Hippocampal formation (tissue), 2 donors: ENCODE measurements at regions not wholly inside any gene's neighbourhood (a gene's known extent, or its start where the extent isn't known, plus 50 kb on each side); places are given as distances from the start of the nearest gene placed in this dataset.
"Not testable (repeated sequence)": the region's sequence is repeated elsewhere in the genome, so short reads cannot be mapped to it uniquely, and the experiment has no call there.

Source experiments
- DNase-seq, 2 donors: peaks; one replicate each; lab custom pipeline; 2025; lab: John Stamatoyannopoulos, UW

DNA sequence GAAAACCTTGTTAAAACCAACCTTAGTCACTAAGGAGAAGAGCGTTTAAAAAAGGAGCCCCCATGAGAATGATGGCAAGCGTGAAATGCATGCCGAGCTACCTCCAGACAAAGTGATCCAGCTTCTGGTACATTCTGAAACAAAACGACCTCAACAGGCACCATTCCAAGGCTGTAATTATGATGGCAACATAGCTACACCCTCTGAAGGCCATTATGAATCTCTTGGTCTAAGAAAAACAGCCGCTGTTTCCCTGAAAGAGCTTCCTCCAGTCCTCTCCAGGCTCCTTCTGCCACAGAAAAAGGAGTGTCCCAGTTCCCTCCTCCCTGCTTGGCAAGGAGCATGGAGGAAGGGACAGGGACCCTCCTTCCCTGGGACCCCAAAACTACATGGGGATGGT, 50.0 kb upstream of the ABLIM1 start:
- DNase-seq: peak in 1 of 2 donors; percentile 15

DNA sequence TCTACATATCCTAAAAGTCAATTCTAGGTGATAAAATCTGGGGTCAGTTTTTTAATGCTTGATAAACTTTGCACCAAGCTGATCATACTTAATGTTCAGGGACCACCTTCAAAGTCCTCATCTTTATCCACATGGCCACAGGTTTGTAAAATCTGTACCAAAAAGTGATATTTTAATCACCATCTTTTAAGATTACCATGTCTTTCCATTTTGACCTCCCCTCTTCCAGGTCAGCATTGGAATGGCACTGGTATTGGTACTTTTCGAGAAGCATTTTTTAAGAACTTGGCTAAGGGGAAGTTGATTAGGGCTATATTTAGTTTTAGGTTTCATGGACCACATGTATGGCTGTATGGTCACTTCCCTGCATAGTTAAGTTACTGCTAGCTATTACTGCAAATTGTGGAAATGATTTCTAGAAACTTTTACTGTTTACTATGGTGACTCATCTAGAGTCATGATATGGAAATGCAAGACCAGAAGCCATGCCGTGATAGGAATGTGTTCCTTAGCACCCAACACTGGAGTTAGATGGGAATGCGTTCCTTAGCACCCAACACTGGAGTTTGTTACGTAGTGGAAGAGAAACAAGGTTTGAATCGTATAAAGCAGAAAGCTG, 50.8 kb upstream of the ABLIM1 start:
- DNase-seq: no peak

GRCh38 chr10:114709984-114710383, 51.9 kb upstream of the ABLIM1 start:
- DNase-seq: no peak

- DNase-seq: no peak
These were observed 53.2 kb upstream of the ABLIM1 start for GRCh38 chr10:114711176-114711868.

- no peak for DNase-seq
These were observed 53.8 kb upstream of the ABLIM1 start for GRCh38 chr10:114711869-114712250.

- no peak for DNase-seq
These were observed 55.5 kb upstream of the ABLIM1 start for GRCh38 chr10:114713525-114714090.

DNA sequence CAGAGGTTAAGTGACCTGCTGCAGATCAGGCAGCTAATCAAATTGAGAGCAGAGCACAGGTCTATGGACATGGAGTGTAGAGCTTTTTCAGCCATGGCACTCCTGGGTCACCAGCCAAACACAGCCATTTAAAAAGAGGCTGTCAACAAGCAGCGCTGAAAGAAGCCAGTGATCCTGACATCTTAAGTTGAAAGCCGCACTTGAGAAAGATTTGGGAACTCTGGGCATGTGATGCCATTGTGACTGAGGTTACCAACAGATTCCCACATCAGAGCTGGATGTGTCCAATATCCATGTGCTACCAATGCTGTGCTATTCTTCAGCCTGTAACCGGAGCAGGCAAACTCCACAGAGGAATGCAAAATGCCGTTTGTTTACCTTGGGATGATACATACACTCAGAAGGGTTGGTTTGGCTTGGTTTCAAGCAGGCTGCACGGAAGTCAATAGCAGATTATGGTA, 56.2 kb upstream of the ABLIM1 start:
- peak; percentile 7 to 41 for DNase-seq

DNA sequence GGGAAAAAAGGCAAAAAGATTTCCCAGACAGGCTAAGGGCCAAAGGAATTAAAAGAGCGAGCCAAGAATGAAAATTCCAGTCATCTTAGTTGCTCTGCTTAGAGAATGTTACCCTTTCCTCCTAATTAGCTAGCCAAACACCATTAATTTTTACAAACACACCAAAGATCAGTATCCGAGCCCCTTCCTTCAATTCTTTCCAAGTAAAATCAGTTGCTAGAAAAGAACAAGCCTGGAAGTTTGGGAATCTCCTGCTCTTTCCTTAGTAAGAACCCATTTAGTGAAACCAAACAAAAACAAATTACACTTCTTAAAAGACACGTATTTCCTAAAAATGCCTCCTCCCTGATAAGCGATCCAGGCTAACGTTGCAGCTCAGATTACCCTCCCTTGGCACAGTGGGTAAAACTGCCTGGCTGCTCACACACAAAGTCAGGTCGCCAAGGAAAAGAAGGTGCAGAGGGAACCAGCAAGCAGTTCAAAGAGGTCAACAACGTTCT, 57.1 kb upstream of the ABLIM1 start:
- no peak for DNase-seq

GRCh38 chr10:114716811-114717404, 58.8 kb upstream of the ABLIM1 start:
- DNase-seq: no peak

GRCh38 chr10:114717881-114718280, 59.8 kb upstream of the ABLIM1 start:
- not testable (repeated sequence) for DNase-seq

DNA sequence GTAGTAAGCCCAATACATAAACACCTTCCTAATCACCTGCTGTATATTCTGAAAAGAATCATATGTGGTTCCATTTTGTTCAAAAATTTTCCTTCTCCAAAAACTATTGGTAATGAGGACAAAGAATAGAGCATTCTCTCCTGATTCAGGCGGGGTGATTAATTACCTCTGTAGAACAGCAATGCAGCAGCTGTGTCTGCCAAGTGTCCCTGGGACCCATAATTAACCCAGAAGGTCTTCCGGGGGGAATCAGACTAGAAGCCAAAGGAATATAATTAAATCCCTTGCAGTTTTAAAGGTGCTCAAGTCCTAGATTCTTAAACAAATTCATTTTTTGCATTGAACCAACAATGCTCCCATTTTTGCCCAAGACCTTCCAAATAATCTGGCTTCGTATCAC, 60.3 kb upstream of the ABLIM1 start:
- no peak for DNase-seq

- DNase-seq: no peak
These were observed 61.2 kb upstream of the ABLIM1 start for GRCh38 chr10:114719311-114719710.

GRCh38 chr10:114720023-114720422, 61.9 kb upstream of the ABLIM1 start:
- DNase-seq: not testable (repeated sequence)

DNA sequence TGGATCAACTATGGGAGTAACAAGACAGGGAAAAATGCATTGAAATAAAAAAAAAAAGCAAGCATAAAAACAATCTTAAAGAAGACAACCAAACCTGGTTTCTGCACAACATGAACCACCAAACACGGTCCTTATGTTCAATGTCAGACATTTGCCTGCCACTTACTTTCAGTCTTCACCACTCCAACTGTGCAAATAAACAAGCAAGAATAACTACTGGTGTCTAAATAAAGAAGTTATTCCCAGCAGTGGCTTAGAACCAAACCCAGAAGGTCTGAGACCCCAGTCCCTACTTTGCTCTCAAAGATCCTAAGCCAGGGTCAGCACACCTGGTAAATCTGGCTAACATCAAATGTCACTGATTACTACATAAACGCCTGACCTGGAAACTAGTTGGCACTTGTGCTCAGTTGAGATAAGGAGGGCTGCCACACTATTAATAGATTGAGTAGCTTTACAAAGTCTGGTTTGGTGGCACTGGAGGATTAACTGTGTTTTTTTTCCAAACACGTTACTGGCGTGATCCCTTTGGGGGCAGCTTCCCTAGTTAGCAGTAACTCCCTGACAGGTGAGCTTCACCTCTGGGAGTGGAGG, 62.7 kb upstream of the ABLIM1 start:
- DNase-seq: no peak

DNA sequence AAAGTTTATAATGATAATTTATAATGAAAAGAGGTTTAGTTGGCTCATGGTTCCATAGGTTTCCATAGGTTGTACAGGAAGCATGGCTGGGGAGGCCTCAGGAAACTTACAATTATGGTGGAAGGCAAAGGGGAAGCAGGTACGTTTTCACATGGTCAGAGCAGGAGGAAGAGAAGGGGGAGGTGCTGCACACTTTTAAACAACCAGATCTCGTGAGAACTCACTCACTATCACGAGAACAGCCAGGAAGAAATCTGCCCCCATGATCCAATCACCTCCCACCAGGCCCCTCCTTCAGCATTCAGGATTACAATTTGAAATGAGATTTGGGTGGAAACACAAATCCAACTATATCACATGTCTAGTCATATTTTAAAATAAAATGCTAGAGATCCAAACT, 64.1 kb upstream of the ABLIM1 start:
- not testable (repeated sequence) for DNase-seq

DNA sequence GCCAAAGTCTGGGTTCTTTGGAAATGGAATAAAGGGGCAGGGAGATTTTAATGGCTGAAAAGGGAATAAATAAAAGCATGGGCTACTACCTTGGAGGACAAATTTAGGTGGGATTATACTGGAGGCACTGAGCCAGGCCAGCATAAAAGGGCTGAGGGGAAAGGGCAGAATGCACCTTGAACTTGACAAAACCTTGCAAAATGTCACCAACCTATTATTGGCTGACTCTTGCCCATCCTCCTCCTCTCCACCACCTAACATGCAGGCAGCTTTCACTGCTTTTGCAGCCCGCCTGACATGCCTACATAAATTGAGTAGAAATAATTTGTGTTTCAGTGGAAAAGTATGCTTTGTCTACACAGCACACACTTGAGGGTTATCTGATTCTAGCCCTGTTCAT, 65.3 kb upstream of the ABLIM1 start:
- no peak for DNase-seq

GRCh38 chr10:114723991-114724715, 66.1 kb upstream of the ABLIM1 start:
- no peak for DNase-seq

GRCh38 chr10:114724716-114725106, 66.6 kb upstream of the ABLIM1 start:
- no peak for DNase-seq

DNA sequence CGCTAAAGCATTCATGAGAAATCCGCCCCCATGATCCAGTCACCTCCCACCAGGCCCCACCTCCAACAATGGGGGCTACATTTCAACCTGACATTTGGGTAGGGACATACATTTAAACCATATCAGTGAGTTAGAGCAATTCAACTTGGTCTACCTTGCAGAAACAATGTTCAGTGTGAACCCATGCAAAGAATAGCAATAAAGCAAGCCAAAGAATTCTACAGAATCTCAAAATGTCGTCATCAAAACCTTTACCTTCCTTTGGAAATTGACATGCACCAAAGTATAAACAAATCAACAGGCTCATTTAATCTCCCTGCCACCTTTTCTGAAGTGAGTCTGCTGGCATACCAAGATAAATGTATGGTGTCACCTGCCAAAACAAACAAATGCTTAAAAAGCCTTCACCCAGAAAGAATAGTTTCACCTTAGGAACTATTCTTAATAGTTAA, 68.8 kb upstream of the ABLIM1 start:
- no peak for DNase-seq

GRCh38 chr10:114728325-114728724, 70.2 kb upstream of the ABLIM1 start:
- DNase-seq: no peak

- no peak for DNase-seq
These were observed 71.1 kb upstream of the ABLIM1 start for GRCh38 chr10:114729103-114729659.
